Head of caudate nucleus (tissue), 42 donors: ENCODE measurements at regions not wholly inside any gene's neighbourhood (a gene's known extent, or its start where the extent isn't known, plus 50 kb on each side); places are given as distances from the start of the nearest gene placed in this dataset.

ENCODE experiments used
- DNase-seq, 42 donors: peaks; one replicate each; pipeline versions ENCODE4 v3.0.0 to v3.0.0-alpha.2; 2020 to 2021; ENCODE audit warnings: mixed read lengths in 7 of 42
- intact Hi-C: fragments of 100-400 bp; cut with DNase I; formaldehyde crosslinking; loops from one replicate; pipeline ENCODE4 v1.15.0; 2022

- no peak for DNase-seq
Observed at GRCh38 chr1:239586128-239586527, 199.8 kb downstream of the CHRM3 start.

GRCh38 chr1:239587066-239587465 is 200.7 kb downstream of the CHRM3 start:
- no peak for DNase-seq
- intact Hi-C loops = no loop called here

More at GRCh38 chr1:239586128-239586527, 199.8 kb downstream of the CHRM3 start:
- intact Hi-C loops = no loop called here

- intact Hi-C loops = no loop called here
- DNase-seq = no peak
Observed at GRCh38 chr1:239587574-239588369, 201.4 kb downstream of the CHRM3 start.

- intact Hi-C loops = no loop called here
- no peak for DNase-seq
Observed at GRCh38 chr1:239590556-239590955, 204.2 kb downstream of the CHRM3 start.

- DNase-seq = no peak
- intact Hi-C loops = no loop called here
Observed at GRCh38 chr1:239593527-239593926, 207.2 kb downstream of the CHRM3 start.

- intact Hi-C loops = no loop called here
Observed at GRCh38 chr1:239600588-239600987, 214.2 kb downstream of the CHRM3 start.

GRCh38 chr1:239601108-239601507 is 214.7 kb downstream of the CHRM3 start:
- DNase-seq = no peak
- intact Hi-C loops = no loop called here

More at GRCh38 chr1:239600588-239600987, 214.2 kb downstream of the CHRM3 start:
- DNase-seq = no peak

GRCh38 chr1:239603530-239603929 is 217.2 kb downstream of the CHRM3 start:
- intact Hi-C loops = no loop called here
- no peak for DNase-seq

GRCh38 chr1:239606850-239607400 is 220.6 kb downstream of the CHRM3 start:
- intact Hi-C loops = no loop called here
- no peak for DNase-seq

GRCh38 chr1:239608469-239608868 is 222.1 kb downstream of the CHRM3 start:
- intact Hi-C loops = no loop called here
- no peak for DNase-seq

GRCh38 chr1:239612379-239612778 is 226.0 kb downstream of the CHRM3 start:
- no peak for DNase-seq
- intact Hi-C loops = no loop called here

- no peak for DNase-seq
- intact Hi-C loops = no loop called here
Observed at GRCh38 chr1:239616673-239617072, 230.3 kb downstream of the CHRM3 start.

- intact Hi-C loops = no loop called here
- no peak for DNase-seq
Observed at GRCh38 chr1:239617259-239617658, 230.9 kb downstream of the CHRM3 start.

- no peak for DNase-seq
- intact Hi-C loops = no loop called here
Observed at GRCh38 chr1:239617731-239618130, 231.4 kb downstream of the CHRM3 start.

GRCh38 chr1:239619190-239619589 is 232.8 kb downstream of the CHRM3 start:
- intact Hi-C loops = no loop called here
- no peak for DNase-seq

GRCh38 chr1:239630767-239631166 is 244.4 kb downstream of the CHRM3 start:
- intact Hi-C loops = no loop called here

GRCh38 chr1:239633432-239633831 is 247.1 kb downstream of the CHRM3 start:
- intact Hi-C loops = no loop called here
- DNase-seq = no peak

More at GRCh38 chr1:239630767-239631166, 244.4 kb downstream of the CHRM3 start:
- DNase-seq = no peak

GRCh38 chr1:239635276-239635675 is 248.9 kb downstream of the CHRM3 start:
- DNase-seq = no peak
- intact Hi-C loops = no loop called here

GRCh38 chr1:239636347-239636746 is 250.0 kb downstream of the CHRM3 start:
- intact Hi-C loops = no loop called here
- DNase-seq = no peak

GRCh38 chr1:239644604-239645003 is 258.2 kb downstream of the CHRM3 start:
- no peak for DNase-seq
- intact Hi-C loops = no loop called here

- no peak for DNase-seq
- intact Hi-C loops = no loop called here
Observed at GRCh38 chr1:239647045-239647444, 260.7 kb downstream of the CHRM3 start.
